ENCODE measurements at regions not wholly inside any gene's neighbourhood (a gene's known extent, or its start where the extent isn't known, plus 50 kb on each side); places are given as distances from the start of the nearest gene placed in this dataset.

GRCh38 chr6:54493138-54493537, 184.9 kb downstream of the TINAG start:
- H3K4me3 ChIP-seq (ENCODE audit: low read depth, low read length, poor library complexity, severe bottlenecking): no peak overlapping the region
- H4K20me1 ChIP-seq (ENCODE audit: insufficient read depth, low read length): no peaks in the 10 kb centered on the region
- no peaks in the 10 kb centered on the region for H3K27me3 ChIP-seq (ENCODE audit: insufficient read depth, low read length)
- H3K27ac ChIP-seq (ENCODE audit: low read depth, low read length, poor library complexity, severe bottlenecking): no peak overlapping the region
- no peaks in the 10 kb centered on the region for H3K9me3 ChIP-seq (ENCODE audit: low read length)
- H3K4me1 ChIP-seq (ENCODE audit: insufficient read depth, low read length, severe bottlenecking): no peaks in the 10 kb centered on the region
- no peaks in the 10 kb centered on the region for H3F3A ChIP-seq (ENCODE audit: insufficient read depth, low read length)
- TF ChIP-seq CTCF (IDR thresholded peaks at IDR 0.05; ENCODE audit: low read length): no peak
- TF ChIP-seq EZH2 (IDR thresholded peaks at IDR 0.05; ENCODE audit: borderline replicate concordance, low read length): no peak
- H3K9me2 ChIP-seq (ENCODE audit: low read depth, low read length): no peaks in the 10 kb centered on the region
- H3K79me2 ChIP-seq (ENCODE audit: insufficient read depth, low read length): no peaks in the 10 kb centered on the region
- H3K4me2 ChIP-seq (ENCODE audit: low read length): no peak overlapping the region
- no peak overlapping the region for H3K9ac ChIP-seq (ENCODE audit: low read length)
- H3K36me3 ChIP-seq (ENCODE audit: insufficient read depth, low read length): no peaks in the 10 kb centered on the region
- no peak overlapping the region for H2AFZ ChIP-seq (ENCODE audit: low read length)

DNA sequence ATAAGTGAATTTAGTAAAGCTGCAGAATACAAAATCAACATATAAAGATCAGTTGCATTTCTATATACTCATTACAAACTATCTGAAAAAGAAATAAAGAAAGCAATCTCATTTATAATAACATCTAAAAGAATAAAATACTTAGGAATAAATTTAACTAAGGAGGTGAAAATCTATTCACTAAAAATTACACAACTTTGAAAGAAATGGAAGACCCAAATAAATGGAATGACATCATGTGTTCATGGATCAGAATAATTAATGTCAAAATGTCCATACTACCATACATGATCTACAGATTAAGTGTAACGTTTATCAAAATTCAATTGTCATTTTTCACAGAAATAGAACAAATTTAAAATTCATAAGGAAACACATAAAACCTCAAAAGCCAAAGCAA, 194.9 kb downstream of the TINAG start:
- no peaks in the 10 kb centered on the region for H3K4me1 ChIP-seq (ENCODE audit: insufficient read depth, low read length, severe bottlenecking)
- no peak overlapping the region for H3K27ac ChIP-seq (ENCODE audit: low read depth, low read length, poor library complexity, severe bottlenecking)
- no peaks in the 10 kb centered on the region for H3K36me3 ChIP-seq (ENCODE audit: insufficient read depth, low read length)
- H2AFZ ChIP-seq (ENCODE audit: low read length): no peak overlapping the region
- H3K27me3 ChIP-seq (ENCODE audit: insufficient read depth, low read length): no peaks in the 10 kb centered on the region
- no peak overlapping the region for H3K4me2 ChIP-seq (ENCODE audit: low read length)
- no peaks in the 10 kb centered on the region for H3F3A ChIP-seq (ENCODE audit: insufficient read depth, low read length)
- H3K4me3 ChIP-seq (ENCODE audit: low read depth, low read length, poor library complexity, severe bottlenecking): no peak overlapping the region
- H3K79me2 ChIP-seq (ENCODE audit: insufficient read depth, low read length): no peaks in the 10 kb centered on the region
- no peaks in the 10 kb centered on the region for H3K9me2 ChIP-seq (ENCODE audit: low read depth, low read length)
- H4K20me1 ChIP-seq (ENCODE audit: insufficient read depth, low read length): no peaks in the 10 kb centered on the region
- TF ChIP-seq CTCF (IDR thresholded peaks at IDR 0.05; ENCODE audit: low read length) (no peak), EZH2 (IDR thresholded peaks at IDR 0.05; ENCODE audit: borderline replicate concordance, low read length) (no peak)
- no peaks in the 10 kb centered on the region for H3K9me3 ChIP-seq (ENCODE audit: low read length)
- H3K9ac ChIP-seq (ENCODE audit: low read length): no peak overlapping the region

DNA sequence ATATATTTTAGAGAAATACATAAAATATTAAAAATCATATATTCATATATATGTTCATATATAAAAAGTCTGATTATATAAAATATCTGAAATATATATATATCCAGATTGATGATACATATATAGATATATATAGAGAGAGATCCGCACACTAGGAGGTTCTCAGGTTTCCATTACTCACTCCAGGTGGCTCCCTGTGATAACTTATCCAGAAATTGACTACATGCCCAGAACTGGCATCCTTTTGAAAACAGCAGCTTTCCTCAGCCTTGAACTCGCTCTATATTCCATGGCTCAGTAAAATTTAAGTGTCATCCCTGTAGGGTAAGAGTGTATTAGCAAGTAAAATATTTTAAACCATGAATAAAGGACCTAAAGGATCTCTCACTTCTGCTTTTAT, 206.8 kb downstream of the TINAG start:
- no peaks in the 10 kb centered on the region for H4K20me1 ChIP-seq (ENCODE audit: insufficient read depth, low read length)
- no peaks in the 10 kb centered on the region for H3K9me2 ChIP-seq (ENCODE audit: low read depth, low read length)
- H3K4me3 ChIP-seq (ENCODE audit: low read depth, low read length, poor library complexity, severe bottlenecking): no peak overlapping the region
- no peak overlapping the region for H3K4me2 ChIP-seq (ENCODE audit: low read length)
- H3K79me2 ChIP-seq (ENCODE audit: insufficient read depth, low read length): no peaks in the 10 kb centered on the region
- H2AFZ ChIP-seq (ENCODE audit: low read length): no peak overlapping the region
- H3K4me1 ChIP-seq (ENCODE audit: insufficient read depth, low read length, severe bottlenecking): no peaks in the 10 kb centered on the region
- TF ChIP-seq EZH2 (IDR thresholded peaks at IDR 0.05; ENCODE audit: borderline replicate concordance, low read length) (no peak), CTCF (IDR thresholded peaks at IDR 0.05; ENCODE audit: low read length) (no peak)
- no peaks in the 10 kb centered on the region for H3K27me3 ChIP-seq (ENCODE audit: insufficient read depth, low read length)
- no peaks in the 10 kb centered on the region for H3K9me3 ChIP-seq (ENCODE audit: low read length)
- no peak overlapping the region for H3K9ac ChIP-seq (ENCODE audit: low read length)
- H3K36me3 ChIP-seq (ENCODE audit: insufficient read depth, low read length): no peaks in the 10 kb centered on the region
- no peak overlapping the region for H3K27ac ChIP-seq (ENCODE audit: low read depth, low read length, poor library complexity, severe bottlenecking)
- H3F3A ChIP-seq (ENCODE audit: insufficient read depth, low read length): no peaks in the 10 kb centered on the region

Data from OCI-LY1 (cell line).